Body of pancreas (tissue), 4 donors: ENCODE measurements at regions not wholly inside any gene's neighbourhood (a gene's known extent, or its start where the extent isn't known, plus 50 kb on each side); places are given as distances from the start of the nearest gene placed in this dataset.
"Not testable (repeated sequence)": the region's sequence is repeated elsewhere in the genome, so short reads cannot be mapped to it uniquely, and the experiment has no call there.

Experiments used
- ATAC-seq: fragments of 150-250 bp; one replicate; pipeline ENCODE4 v1.9.1; 2016
- DNase-seq, 4 donors: peaks; one replicate each; pipeline ENCODE4 v3.0.0-alpha.2; 2019
- H3K27ac ChIP-seq, 4 donors: fragments of 200-600 bp; sonication (generic); 1 replicate in 3 of 4; 2 replicates in 1 of 4; pipeline versions ENCODE4 v1.5.1 to v1.6.1; 2016 to 2019; ENCODE audit warnings: mild to moderate bottlenecking in 1 of 4, mixed read lengths in 1 of 4, moderate library complexity in 1 of 4
- H3K27me3 ChIP-seq, 2 donors: fragments of 200-600 bp; sonication (generic); one replicate each; pipeline ENCODE4 v1.6.0; 2016; ENCODE audit warnings: mild to moderate bottlenecking in 1 of 2
- H3K36me3 ChIP-seq, 2 donors: fragments of 200-600 bp; sonication (generic); replicated peaks in 1 of 2; 2 replicates each; pipeline ENCODE4 v1.5.1; 2016; ENCODE audit warnings: low read depth in 2 of 2; ENCODE audit not compliant: insufficient read depth in 1 of 2
- H3K4me1 ChIP-seq: fragments of 200-600 bp; sonication (generic); one replicate; pipeline ENCODE4 v1.6.0; 2016
- H3K4me3 ChIP-seq, 2 donors: fragments of 200-600 bp; sonication (generic); 1 replicate in 1 of 2; 2 replicates in 1 of 2; pipeline ENCODE4 v1.5.1; 2016 to 2019
- H3K9me3 ChIP-seq, 3 donors: fragments of 200-600 bp; sonication (generic); 1 replicate in 2 of 3; 2 replicates in 1 of 3; pipeline ENCODE4 v1.5.1; 2016
- CTCF ChIP-seq, 7 experiments: fragments of 450-650 bp in 4 of 7; fragments of 200-600 bp in 3 of 7; sonication (generic) in 3 of 7; IDR thresholded peaks; one replicate each; pipeline ENCODE4 v1.5.1; 2016 to 2019; ENCODE audit warnings: antibody characterized with exemption in 7 of 7
- POLR2A ChIP-seq, 3 donors: fragments of 450-650 bp; IDR thresholded peaks; one replicate each; pipeline ENCODE4 v1.6.1; 2016; ENCODE audit warnings: antibody characterized with exemption in 3 of 3, mild to moderate bottlenecking in 2 of 3
- WGBS, 2 donors: methylation state at CpG; one replicate each; pipeline ENCODE4 v1.1.5; 2017; 5-methylcytosine and 5-hydroxymethylcytosine counted together
- intact Hi-C: fragments of 100-400 bp; cut with DNase I; formaldehyde crosslinking; loops from one replicate; pipeline ENCODE4 v1.15.1; 2023

GRCh38 chr14:51464411-51464810 is 187.3 kb upstream of the FRMD6 start:
- 76 to 77% methylated on average over 6 of the region's 6 CpGs for WGBS, 2 donors
- H3K27ac ChIP-seq: no peak overlapping the region
- DNase-seq (no peak), ATAC-seq (no peak)
- no peaks in the 10 kb centered on the region for H3K9me3 ChIP-seq
- H3K27me3 ChIP-seq: no peaks in the 10 kb centered on the region
- no peak overlapping the region for H3K4me3 ChIP-seq
- no peaks in the 10 kb centered on the region for H3K36me3 ChIP-seq
- TF ChIP-seq POLR2A (IDR thresholded peaks at IDR 0.05) (no peak), CTCF (IDR thresholded peaks at IDR 0.05) (no peak)
- intact Hi-C loops: no loop called here
- no peaks in the 10 kb centered on the region for H3K4me1 ChIP-seq

DNA sequence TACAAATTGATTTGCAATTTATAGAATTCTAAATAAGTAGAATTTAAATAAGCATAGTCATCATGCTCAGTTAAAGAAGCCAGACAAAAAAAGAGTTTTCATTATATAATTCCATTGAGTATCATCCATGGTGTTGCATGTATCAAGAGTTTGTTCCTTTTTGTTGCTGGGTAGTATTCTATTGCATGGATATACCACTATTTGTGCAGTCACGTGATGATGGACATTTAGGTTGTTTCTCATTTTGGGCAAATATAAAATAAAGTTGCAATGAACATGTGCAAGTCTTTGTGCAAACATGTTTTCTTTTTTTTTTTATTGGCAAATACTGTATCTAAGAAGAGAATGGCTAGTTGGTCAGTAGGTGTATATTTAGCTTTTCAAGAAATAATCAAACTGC is 186.2 kb upstream of the FRMD6 start:
- no peaks in the 10 kb centered on the region for H3K9me3 ChIP-seq
- DNase-seq: no peak
- no peaks in the 10 kb centered on the region for H3K36me3 ChIP-seq
- no peaks in the 10 kb centered on the region for H3K4me1 ChIP-seq
- no peak overlapping the region for H3K4me3 ChIP-seq
- no peaks in the 10 kb centered on the region for H3K27me3 ChIP-seq
- no peak overlapping the region for H3K27ac ChIP-seq
- intact Hi-C loops: no loop called here
- ATAC-seq: no peak
- TF ChIP-seq CTCF (IDR thresholded peaks at IDR 0.05) (no peak), POLR2A (IDR thresholded peaks at IDR 0.05) (no peak)
- WGBS, 2 donors: 88% methylated on average over 1 of the region's 1 CpG

GRCh38 chr14:51467392-51467791 is 184.3 kb upstream of the FRMD6 start:
- H3K27me3 ChIP-seq, H3K27ac ChIP-seq, H3K9me3 ChIP-seq, DNase-seq, H3K36me3 ChIP-seq, intact Hi-C loops, H3K4me3 ChIP-seq, H3K4me1 ChIP-seq, ATAC-seq: not testable (repeated sequence)
- WGBS, 2 donors: 89% methylated on average over 7 to 22 of the region's 23 CpGs

- no peaks in the 10 kb centered on the region for H3K9me3 ChIP-seq
- ATAC-seq: no peak
- H3K4me3 ChIP-seq: no peak overlapping the region
- intact Hi-C loops: no loop called here
- no peaks in the 10 kb centered on the region for H3K36me3 ChIP-seq
- no peak for DNase-seq
- no peak for TF ChIP-seq CTCF (IDR thresholded peaks at IDR 0.05)
- no peak for TF ChIP-seq POLR2A (IDR thresholded peaks at IDR 0.05)
- peaks cover 4% of the 10 kb centered on the region for H3K4me1 ChIP-seq
- WGBS, 2 donors: 64 to 78% methylated on average over 3 of the region's 3 CpGs
- H3K27ac ChIP-seq: no peak overlapping the region
- no peaks in the 10 kb centered on the region for H3K27me3 ChIP-seq
Observed at GRCh38 chr14:51468523-51468922, 183.2 kb upstream of the FRMD6 start.

GRCh38 chr14:51472881-51473280 is 178.8 kb upstream of the FRMD6 start:
- WGBS, 2 donors: 25 to 26% methylated on average over 2 of the region's 2 CpGs
- Histone ChIP-seq H3K4me1 (peaks cover 13% of the 10 kb centered on the region), H3K27me3 (no peaks in the 10 kb centered on the region), H3K4me3 (no peak overlapping the region), H3K27ac (peak overlapping the region in 3 of 4 donors; percentile 61 to 70 (median 61)), H3K36me3 (no peaks in the 10 kb centered on the region), H3K9me3 (no peaks in the 10 kb centered on the region)
- intact Hi-C loops: no loop called here
- ATAC-seq (peak; percentile 74), DNase-seq (peak; percentile 13 to 44 (median 38))
- no peak for TF ChIP-seq CTCF (IDR thresholded peaks at IDR 0.05)
- TF ChIP-seq POLR2A (IDR thresholded peaks at IDR 0.05): no peak
